ENCODE measurements at regions not wholly inside any gene's neighbourhood (a gene's known extent, or its start where the extent isn't known, plus 50 kb on each side); places are given as distances from the start of the nearest gene placed in this dataset.

- TF ChIP-seq ZNF565 (CRISPR knock-in tag; conservative IDR thresholded peaks at IDR 0.05; ENCODE audit: low read depth) (no peak), PPARA (CRISPR knock-in tag; IDR thresholded peaks at IDR 0.05; ENCODE audit: borderline replicate concordance) (no peak), ZC3H10 (CRISPR knock-in tag; IDR thresholded peaks at IDR 0.05) (no peak), ZFP30 (CRISPR knock-in tag; IDR thresholded peaks at IDR 0.05) (no peak), SNAI2 (CRISPR knock-in tag; IDR thresholded peaks at IDR 0.05) (no peak), PATZ1 (CRISPR knock-in tag; IDR thresholded peaks at IDR 0.05; ENCODE audit: borderline replicate concordance) (no peak), ZFP3 (CRISPR knock-in tag; IDR thresholded peaks at IDR 0.05) (no peak), ESRRG (CRISPR knock-in tag; IDR thresholded peaks at IDR 0.05) (no peak)
- TF ChIP-seq, protein P1, sequence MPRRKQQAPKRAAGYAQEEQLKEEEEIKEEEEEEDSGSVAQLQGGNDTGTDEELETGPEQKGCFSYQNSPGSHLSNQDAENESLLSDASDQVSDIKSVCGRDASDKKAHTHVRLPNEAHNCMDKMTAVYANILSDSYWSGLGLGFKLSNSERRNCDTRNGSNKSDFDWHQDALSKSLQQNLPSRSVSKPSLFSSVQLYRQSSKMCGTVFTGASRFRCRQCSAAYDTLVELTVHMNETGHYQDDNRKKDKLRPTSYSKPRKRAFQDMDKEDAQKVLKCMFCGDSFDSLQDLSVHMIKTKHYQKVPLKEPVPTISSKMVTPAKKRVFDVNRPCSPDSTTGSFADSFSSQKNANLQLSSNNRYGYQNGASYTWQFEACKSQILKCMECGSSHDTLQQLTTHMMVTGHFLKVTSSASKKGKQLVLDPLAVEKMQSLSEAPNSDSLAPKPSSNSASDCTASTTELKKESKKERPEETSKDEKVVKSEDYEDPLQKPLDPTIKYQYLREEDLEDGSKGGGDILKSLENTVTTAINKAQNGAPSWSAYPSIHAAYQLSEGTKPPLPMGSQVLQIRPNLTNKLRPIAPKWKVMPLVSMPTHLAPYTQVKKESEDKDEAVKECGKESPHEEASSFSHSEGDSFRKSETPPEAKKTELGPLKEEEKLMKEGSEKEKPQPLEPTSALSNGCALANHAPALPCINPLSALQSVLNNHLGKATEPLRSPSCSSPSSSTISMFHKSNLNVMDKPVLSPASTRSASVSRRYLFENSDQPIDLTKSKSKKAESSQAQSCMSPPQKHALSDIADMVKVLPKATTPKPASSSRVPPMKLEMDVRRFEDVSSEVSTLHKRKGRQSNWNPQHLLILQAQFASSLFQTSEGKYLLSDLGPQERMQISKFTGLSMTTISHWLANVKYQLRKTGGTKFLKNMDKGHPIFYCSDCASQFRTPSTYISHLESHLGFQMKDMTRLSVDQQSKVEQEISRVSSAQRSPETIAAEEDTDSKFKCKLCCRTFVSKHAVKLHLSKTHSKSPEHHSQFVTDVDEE (CRISPR knock-in tag; IDR thresholded peaks at IDR 0.05) = no peak
- TF ChIP-seq, protein P2, sequence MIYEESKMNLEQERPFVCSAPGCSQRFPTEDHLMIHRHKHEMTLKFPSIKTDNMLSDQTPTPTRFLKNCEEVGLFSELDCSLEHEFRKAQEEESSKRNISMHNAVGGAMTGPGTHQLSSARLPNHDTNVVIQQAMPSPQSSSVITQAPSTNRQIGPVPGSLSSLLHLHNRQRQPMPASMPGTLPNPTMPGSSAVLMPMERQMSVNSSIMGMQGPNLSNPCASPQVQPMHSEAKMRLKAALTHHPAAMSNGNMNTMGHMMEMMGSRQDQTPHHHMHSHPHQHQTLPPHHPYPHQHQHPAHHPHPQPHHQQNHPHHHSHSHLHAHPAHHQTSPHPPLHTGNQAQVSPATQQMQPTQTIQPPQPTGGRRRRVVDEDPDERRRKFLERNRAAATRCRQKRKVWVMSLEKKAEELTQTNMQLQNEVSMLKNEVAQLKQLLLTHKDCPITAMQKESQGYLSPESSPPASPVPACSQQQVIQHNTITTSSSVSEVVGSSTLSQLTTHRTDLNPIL (CRISPR knock-in tag; IDR thresholded peaks at IDR 0.05; ENCODE audit: low read depth) = no peak
These were observed 74.8 kb upstream of the PACRGL start for GRCh38 chr4:20625426-20625825.
